ENCODE measurements at regions not wholly inside any gene's neighbourhood (a gene's known extent, or its start where the extent isn't known, plus 50 kb on each side); places are given as distances from the start of the nearest gene placed in this dataset.

DNA sequence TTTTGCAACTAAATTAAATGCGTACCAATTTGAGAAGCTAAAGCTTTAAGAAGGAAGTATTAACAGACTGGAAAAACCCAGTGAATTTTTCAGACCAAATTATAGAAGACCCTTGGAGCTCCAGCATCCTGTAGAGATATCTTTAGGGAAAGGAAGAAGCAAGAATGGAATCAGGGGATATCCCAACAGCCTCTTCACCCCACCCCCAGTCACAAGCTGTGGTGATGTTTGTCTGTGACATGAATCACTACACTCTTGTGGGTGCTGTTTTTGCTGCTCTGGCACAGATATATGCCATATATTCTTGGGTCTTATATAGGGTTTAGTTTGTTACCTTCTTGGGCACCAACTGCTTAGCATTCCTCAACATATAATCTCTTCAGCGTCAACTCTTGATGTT lies 78.5 kb upstream of the BCL6 start:
- no peak for DNase-seq (ENCODE audit: low spot score)

DNA sequence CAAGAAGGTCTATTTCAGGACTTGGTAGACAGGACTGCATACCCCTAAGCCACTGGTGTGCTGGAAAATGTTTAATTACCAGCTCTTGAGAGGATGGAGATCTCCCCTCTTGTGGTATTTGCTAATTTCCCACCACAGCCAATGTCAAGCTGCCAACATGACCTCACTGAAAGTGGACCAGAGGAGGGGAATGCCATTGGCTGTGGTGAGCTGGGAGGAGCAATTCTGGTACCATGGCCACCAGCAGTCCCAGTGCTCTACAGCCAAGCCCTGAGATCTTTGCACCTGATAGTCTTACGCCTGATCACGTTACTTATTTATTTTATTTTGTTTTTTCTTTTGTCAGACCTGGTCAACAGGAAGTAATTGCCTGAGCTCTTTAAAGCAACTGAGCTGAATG lies 82.5 kb upstream of the BCL6 start:
- DNase-seq (ENCODE audit: low spot score), result no peak

DNA sequence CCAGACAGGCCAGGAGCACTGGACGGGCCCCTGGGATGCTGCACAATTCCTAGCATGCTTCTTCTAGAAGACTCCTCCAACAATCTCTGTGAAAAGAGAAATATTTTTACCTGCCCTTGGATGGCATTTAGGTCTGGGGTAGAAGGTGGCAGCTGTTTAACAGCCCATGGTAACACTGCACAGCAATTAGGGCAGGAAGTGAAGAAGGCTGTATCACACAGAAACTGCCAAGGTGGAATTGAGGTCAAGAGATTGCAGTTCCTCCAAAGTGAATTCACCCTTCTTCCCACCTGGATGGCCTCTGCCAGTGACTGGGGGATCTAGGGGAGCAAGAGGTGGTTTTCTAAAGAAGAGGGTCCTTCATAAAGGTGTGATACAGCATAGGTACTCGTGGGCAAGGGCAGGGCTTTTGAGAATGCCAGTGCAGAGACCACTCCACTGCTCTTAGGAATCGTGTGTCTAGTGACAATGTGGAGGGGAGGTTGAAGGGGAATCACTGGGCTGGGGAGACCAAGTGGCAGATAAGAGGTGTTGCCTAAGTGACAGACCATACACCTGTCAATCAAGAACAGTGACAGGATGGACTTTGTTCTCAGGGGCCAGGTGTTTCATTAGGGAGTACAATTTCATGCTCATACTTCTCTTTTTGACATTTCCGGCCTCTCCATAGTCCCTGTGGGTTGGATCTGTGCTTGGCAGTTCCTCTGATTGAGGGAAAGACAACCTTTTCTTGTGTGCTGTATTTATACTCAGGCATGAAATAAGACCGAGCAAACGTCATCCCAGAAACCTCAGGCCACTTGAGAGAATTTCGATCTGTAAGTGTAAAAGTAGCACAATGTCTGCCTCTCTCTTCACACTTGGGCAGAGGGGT lies 83.5 kb upstream of the BCL6 start:
- peak; percentile 52 for DNase-seq (ENCODE audit: low spot score)

DNA sequence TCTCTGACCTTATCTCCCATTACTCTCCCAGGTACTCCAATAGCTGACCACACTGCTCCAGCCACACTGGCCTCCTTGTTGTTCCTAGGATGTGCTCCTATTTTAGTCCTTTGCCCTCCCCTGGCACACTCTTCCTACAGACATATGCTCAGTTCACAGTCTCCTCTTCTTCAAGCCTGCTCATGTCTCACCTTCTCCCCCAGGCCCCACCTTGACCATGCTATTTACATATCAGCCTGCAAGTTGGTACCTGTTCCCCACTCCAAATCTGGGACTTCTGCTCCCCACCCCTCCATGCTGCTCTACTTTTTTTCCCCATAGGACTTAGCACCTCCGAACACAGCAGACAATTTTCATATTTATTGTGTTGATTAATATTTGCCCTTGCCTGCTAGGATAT lies 84.9 kb upstream of the BCL6 start:
- no peak for DNase-seq (ENCODE audit: low spot score)

DNA sequence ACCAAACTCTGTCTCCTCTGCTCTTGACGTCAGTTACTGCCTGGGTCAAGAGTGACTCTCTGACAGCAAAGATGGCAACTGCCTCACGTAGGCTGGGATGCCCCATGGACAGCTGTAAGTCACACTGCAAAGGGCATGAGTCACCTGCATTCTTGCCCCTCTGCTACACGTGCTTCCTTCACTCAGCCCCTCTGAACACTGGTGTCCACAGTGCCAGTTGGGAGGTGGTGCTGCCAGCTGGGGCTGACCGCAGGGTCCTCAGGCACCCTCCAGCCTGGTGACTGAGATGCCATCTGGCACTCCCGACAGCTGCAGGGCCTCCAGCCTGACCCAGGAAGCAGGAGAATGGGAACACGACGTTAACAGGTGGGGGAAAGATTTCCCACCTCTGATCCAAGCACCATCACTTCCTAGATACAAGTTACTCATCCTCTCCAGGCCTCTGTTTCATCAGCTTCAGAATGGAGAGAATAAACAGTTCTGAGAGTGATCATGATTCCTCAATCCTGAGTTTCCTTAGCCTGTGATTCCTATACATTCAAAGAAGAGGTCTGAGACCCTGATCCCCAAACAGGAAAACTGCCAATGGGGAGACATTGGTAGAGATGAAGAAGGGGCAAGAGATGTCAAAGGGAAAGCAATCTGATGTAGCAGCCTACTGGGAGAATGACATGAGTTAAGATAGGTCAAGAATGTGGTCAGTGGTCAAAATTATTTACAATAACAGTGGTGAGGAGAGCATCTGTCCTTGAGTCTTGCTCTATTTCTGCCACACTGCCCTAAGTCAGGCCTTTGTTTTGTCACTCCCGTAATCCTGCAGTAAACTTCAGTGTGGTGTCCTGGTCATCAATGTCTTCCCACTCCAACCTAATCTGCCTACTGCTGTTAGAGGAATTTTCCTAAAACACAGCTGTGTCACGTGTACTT lies 86.1 kb upstream of the BCL6 start:
- DNase-seq (ENCODE audit: low spot score), result no peak

DNA sequence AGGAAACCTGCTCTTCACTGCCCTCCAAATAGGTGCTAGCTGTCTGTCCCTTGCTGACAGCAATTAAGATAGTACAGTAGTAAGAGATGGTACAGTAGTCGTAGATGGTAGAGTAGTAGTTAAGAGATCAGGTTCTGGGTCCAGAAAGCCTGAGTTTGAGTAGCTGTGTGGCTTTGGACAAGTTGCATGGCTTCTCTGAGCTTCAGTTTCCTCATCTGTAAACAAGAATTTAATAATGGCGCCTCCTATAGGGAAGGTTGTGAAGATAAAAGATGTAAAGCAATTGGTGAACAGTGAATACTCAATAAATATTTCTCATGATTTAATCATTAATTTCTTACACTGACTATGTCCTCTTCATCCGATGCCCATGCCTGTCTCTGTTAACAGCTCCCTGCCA lies 86.9 kb upstream of the BCL6 start:
- DNase-seq (ENCODE audit: low spot score), result peak; percentile 26

DNA sequence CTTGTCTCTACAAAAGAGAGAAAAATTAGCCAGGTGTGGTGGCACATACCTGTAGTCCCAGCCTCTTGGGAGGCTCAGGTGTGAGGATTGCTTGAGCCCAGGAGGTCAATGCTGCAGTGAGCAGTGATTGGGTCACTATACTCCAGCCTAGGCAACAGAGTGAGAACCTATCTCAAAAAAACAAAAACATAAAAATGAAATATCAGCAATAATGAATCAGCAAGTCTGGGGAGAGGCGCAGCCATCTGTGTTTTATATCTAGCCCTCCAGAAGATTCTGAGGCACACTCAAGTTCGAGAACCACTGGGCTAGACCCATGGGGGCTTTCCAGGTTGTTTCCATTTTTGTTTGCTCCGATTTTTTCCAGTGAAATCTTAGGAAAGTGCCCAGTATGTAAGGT lies 88.1 kb upstream of the BCL6 start:
- DNase-seq (ENCODE audit: low spot score), result no peak

DNA sequence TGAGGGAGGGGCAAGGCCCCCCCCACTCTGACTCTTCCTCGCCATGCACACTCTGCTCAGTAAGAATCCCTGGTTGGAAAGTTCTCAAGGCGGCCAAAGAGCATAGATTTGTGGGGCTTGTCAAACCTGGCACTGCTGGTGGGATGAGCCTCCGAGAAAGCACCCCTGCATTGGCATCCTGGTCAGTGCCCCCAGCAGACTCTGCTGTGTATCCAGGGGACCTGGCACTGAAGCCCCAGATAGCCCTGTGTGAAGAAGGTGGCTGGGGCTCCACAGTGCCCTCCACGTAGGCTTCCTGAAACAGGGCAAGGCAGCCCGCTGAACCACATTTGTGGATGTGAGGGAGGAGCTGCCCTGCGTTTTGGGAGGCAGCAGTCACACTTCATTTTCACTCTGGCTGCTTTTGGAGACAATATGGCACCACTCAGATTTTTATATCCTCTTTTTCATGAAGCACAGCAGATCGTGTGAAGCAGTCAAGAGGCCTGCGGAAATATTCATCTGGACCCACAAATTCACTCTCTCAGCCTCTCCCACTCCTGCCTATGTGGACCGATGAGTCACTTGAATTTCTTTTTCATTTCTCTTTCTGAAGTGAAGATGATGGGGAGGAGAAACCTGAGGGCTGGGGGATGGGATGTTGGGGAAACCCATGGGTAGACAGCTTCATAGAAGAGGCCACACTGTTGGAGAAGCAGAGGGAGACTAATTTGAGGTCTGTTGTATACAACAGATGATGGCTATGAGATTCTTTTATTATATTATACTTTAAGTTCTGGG lies 88.7 kb upstream of the BCL6 start:
- DNase-seq (ENCODE audit: low spot score), result no peak

DNA sequence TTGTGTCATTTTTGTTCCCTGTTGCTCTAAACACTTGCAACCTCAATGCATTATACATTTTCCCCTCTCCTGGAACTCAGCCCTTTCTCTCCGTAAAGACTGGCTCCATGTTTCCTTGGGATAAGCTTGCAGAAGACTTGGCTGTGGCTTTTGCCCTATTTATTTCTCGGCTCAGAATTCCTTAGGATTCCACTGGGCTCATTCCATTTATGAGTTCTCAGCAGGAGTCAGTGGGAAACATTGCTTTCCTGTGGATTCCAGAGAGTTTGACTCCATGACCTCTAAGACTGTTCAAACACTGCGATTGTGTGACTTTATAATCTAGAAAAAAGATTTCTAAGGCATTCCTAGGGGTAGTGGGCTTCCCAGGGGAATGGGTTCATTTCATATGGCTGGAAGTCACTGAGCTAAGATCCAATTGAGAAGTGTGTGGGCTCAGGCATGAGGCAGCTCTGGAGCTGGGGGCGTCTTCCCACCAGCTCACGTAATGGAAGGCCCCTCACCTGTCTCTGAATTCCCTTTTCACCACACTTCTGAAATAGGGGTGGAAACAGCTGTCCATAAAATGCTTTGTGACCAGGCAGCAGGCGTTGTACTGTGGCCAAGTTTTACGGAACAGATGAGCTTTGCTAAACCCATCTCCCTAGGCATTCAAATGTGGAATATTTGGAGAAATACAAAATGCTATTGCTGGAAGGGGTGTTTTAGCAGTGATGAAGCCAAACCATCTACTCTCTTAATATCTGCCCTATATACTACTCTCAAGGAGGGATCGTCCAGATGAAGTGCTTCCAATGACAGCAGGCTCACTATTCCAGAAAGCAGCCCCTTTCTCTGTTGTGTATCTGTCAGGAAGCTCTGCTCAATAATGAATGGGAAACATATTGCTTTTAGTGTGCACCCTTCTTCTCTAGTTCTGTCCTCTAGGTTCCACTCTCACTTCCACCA lies 91.8 kb upstream of the BCL6 start:
- no peak for DNase-seq (ENCODE audit: low spot score)

DNA sequence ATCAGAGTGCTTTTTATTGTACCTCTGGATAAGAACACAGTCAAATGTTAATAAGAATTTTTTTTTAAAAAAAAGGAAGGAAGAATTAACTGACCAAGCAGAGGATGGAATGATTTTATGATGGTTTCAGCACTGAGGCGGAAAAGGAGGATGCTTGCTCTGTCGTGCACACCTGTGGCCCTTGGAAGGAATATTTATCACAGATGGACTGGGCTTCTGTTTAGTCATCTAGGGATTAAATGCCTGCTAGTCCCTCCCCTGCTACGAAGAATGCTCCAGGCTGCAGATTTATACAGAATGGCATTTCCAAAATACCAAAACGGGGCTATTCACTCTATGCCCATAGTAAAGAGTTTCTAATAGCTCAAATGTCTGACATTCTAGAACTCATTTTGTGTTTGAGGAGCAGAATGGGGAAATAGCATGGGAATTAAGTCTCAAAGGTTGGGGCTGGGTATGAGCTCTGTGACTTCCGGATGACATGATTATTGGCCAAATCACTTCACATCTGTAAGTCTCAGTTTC lies 92.8 kb upstream of the BCL6 start:
- no peak for DNase-seq (ENCODE audit: low spot score)

DNA sequence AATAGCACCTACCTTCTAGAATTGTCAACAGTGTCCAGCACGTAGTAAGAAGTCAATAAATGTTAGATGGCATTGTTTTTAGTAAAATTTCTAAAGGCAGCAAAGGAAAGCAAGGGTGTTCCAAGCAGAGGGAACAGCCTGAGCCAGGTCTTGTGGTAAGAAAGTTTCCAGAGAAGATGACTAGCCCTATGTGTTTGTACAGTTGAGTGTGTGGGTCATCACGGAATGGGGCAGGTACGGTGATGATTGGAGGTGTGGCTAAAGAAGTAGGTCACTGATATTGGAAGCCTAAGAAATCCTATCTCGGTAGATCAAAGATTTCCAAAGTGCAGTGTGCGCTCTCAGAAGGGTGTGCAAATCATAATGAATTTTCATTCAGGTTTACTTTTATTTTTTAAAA lies 94.2 kb upstream of the BCL6 start:
- no peak for DNase-seq (ENCODE audit: low spot score)

DNA sequence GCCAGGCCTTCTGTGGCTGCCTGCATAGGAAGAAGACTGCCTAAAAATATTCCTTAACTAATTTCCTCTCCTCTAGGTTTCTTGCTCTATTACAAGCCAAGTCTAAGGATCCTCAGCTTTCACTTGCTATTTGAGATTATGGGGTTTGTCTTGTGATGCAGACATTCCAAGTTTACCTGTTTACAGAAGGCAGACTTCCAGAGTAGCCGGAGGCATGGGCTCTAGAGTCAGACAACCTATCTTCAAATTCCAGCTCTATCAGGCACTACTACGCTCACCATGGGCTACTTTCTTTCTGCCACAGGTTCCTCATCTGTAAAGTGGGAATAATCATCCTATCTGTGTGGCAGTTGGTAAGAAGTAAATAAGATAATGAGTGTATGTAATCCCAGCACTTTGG lies 95.6 kb upstream of the BCL6 start:
- no peak for DNase-seq (ENCODE audit: low spot score)

DNA sequence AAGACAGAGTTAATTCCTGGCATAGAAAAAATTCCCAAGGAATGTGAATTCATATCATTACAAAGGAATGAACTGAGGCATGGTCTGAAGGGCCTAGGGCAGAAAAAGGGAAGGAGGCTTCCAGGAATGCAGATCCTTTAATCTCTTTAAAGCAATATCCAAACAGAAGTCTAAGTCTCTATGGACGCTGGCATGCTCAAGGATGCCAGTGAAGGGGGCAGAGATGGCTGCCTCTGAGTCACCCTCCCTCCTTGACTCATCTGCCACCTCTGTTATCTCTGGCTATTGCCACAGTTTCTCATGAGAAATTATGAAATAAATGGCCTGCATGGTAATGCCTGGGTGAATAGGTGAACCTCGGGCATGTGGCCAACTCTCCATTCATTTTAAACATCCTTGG lies 96.3 kb upstream of the BCL6 start:
- no peak for DNase-seq (ENCODE audit: low spot score)

DNA sequence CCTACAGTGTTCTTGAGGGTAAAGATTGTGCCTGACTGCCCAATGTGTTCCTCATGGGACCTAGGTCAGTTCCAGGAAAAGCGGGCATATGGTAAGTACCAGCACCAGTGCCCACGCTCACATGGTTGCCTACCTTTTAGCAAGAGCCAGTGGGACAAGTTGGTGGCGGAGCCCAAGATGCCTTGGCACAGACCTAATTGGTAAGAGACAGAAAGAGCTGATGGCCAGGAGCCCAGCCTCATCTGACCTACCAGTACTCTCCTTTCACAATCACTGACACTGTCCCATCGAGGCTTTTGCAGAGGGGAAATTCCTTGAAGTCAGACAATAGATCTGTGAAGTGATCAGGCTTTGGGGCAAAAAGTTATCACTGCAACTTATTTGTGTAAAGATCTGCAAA lies 98.4 kb upstream of the BCL6 start:
- DNase-seq (ENCODE audit: low spot score), result no peak

DNA sequence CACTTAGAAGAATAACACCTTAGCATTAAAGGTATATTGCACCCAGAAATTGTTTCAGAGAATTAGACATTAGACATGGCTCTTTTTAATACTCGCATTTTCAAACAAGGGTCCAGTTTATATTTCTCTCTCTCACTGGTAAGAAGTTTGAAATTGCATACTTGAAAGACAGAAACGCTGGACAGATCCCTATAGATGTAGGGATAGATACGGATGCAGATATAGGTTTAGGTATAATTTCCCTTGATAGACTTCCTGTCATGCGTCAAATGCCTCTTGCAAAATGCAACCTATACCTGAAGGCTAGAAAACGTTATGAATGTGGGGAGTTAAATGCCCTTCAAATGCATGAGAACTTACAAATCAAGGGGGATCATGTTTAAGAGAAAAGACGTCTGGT lies 99.4 kb upstream of the BCL6 start:
- no peak for DNase-seq (ENCODE audit: low spot score)

DNA sequence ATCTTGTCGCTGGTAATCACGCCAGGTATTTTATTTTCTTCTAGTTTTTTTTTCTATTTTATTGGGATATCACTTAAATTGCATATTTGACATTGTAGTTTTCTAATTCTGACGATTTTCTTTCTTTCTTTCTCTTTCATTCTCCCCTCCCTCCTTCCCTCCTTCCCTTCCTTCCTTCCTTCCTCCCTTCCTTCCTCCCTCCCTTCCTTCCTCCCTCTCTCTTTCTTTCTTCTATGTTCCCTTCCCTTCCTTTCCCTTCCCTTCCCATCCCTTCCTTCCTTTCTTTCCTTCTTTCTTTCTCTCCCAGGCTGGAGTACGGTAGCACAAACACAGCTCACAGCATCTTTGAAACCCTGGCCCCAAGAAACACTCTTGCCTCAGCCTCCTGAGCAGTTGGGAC lies 100.6 kb upstream of the BCL6 start:
- DNase-seq (ENCODE audit: low spot score), result no peak

DNA sequence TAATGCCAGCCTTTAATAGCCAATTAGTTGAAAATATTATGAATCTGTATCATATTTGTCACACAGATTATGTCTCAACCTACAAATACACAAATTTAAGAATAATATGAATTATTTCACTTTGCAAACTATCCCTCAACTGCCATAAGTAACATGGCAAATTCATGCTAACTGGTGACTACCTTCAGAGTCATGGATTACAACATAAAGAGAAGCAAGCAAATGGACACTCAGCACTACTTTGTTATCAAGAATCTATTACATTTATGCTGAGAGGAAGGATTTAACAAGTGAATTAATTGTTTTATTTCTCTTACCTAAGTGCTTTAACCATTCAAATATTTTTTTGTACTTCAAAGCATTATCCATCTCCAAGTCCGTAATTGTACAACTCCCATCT lies 103.1 kb upstream of the BCL6 start:
- DNase-seq (ENCODE audit: low spot score), result no peak

DNA sequence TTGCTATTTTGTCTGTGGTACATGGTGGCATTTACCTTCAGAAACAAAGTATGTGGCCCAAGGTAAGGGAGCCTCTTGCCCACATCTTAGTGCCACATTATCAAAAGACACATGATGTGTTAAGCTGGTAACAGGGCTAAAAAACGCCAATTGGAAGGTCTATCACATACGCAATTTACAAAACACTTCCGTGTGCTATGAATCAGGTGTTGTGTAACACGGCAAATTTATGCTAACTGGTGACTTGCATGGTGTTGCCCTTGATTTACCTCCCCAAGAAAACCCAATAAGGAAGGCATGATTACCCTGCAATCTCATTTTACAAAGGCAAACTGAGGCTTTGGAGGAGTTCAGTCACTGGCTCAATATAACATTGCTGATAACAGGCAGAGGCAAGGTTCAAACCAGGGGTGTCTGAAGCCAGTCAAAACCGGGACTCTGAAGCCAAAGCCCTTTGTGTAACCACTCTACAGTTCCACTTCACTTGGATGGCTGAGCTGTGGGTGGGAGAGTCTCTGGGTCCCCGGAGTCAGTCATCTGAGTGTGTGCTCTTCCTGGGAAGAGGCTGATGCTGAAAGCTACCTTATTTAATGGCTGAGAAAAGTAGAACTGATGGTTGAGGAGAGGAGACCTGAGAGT lies 103.9 kb upstream of the BCL6 start:
- no peak for DNase-seq (ENCODE audit: low spot score)

DNA sequence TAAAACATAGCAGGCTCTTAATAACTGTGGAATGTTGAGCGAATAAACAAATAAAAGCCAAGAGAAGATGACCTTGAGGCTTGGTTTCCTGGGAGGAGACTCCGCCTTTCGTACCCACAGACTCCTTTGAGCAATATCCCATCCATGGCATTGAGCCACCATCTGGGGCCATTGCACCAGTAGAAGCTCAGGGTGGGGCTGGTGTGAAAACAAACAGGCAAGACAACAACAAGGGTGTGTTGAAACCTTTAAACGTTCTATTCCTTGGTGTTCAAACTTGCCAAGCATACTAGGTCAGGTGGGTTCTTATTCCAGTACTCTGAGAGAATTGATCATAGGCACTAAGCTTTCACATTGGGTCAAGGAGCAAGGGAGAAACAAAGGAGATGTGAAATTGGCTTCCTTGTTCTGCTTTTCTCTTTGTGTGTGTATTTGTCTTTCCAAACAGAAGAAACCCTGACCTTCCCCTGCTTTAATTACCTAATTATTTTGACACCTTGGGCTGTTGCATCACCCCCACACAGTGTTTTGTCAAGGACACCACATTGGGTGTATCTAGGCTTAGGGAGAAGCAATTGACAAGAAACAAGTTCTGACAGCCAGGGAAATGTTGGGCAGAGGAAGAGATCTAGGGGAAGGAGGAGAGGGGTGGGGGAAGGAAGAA lies 105.1 kb upstream of the BCL6 start:
- no peak for DNase-seq (ENCODE audit: low spot score)

Data from NAMALWA (cell line).